HG02943 (cell line): ENCODE measurements at regions not wholly inside any gene's neighbourhood (a gene's known extent, or its start where the extent isn't known, plus 50 kb on each side); places are given as distances from the start of the nearest gene placed in this dataset.

ENCODE experiments used
- ATAC-seq: cut with Tn5 transposase; IDR thresholded peaks from one replicate; pipeline ENCODE4 v1.9.1; 2021; ENCODE audit warnings: mild to moderate bottlenecking, low read depth, moderate library complexity; ENCODE audit not compliant: unreplicated experiment

DNA sequence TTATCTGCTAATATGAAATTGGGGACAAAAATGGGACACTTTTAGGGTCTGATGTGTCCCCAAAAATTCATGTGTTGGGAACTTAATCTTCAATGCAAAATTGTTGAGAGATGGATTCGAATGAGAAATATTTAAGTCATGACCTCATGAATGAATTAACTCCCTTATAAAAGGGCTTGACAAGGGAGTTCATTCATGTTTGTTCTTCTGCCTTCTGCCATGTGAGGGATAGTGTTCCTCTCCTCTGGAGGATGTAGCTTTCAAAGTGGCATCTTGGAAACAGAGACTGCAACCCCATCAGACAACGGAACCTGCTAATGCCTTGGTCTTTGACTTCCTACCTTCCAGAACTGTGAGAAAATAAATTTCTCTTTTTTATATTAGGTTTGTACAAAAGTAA, 89.2 kb upstream of the LINC00305 start:
- ATAC-seq, result no peak

DNA sequence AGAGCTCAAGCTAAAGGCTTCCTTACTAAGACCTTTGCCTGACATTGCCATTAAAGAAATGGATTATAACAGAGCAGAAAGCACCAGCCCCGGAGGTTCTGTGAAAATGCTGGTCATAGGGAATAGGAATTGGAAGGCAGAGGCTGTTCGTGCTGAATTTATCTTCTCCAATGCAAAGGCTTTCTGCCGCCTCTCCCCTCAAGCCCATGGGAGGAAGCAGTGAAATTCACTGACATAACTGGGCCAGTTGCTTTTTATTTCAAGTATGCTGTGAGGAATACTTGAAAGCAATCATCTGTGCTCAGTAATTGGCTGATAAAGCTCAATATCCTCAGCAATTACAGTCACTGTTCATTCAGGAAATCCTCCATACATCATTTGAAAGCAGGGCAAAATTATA, 85.4 kb upstream of the LINC00305 start:
- no peak for ATAC-seq

DNA sequence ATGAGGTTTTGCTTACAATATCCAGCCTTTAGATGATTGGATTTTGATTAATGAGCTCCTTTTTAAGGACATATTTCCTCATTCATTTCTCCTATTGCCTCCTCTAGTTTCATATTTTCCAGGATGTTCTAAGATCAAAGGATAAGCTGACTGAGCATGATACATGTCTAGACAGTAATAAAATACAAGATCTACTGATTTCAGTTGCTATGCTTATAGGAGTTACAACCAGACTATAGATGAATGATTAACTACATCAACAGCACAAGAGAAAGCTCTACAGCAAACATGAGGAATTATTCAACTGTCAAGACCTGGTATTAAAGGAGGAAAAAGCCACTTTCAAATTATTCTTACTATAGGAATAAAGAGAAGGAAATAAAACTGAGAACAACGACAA, 85.0 kb upstream of the LINC00305 start:
- no peak for ATAC-seq

GRCh38 chr18:64220941-64221340, 72.1 kb upstream of the LINC00305 start:
- ATAC-seq, result no peak

GRCh38 chr18:64219517-64219916, 70.6 kb upstream of the LINC00305 start:
- ATAC-seq, result no peak

DNA sequence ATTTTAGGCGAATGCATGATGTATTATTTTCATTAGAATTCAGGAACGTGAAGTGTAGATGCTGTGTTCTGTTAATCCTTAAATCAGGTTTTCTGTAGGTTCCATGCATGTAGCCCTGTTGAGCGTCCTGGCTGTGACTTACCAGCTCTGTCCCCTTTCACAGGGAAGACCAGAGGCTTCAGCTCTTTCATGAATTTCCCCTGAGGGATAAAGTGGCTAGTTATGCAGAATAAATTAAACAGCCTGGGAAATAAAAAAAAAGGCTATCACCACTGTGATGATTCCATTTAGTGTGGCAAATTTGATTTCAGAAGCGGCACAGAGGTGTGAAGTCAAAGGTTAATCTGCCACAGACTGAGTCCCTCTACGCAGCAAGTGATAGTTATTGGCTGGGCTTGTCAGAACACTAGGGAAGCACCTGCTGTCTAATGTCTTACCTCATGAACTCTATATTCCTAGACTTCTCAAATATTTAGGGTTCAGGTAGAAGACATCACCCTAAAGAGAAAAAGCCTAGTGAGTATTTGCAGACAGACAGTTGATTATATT, 61.6 kb upstream of the LINC00305 start:
- no peak for ATAC-seq

GRCh38 chr18:64208516-64208915, 59.6 kb upstream of the LINC00305 start:
- ATAC-seq, result no peak

DNA sequence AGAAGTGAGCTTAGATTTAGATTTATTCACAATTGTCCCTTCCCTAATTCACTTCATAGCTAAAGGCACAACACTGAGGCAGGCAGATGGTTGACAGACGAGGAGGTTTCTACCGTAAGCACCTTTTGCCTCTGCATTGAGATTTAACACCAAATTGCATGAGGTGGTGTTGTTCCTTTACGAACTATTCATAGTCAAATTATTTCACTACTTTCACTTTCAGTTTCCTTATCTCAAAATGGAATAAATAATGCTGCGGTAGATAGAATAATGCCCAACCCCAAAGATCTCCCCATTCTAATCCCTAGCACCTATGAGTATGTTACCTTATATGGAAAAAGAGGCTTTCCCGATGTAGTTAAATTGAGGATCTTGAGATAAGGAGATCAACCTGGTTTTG, 58.9 kb upstream of the LINC00305 start:
- ATAC-seq, result no peak

- peak; percentile 48 for ATAC-seq
Measured at GRCh38 chr18:64203295-64203694, 54.4 kb upstream of the LINC00305 start.

- ATAC-seq, result peak; percentile 28
Measured at GRCh38 chr18:64202863-64203262, 54.0 kb upstream of the LINC00305 start.

DNA sequence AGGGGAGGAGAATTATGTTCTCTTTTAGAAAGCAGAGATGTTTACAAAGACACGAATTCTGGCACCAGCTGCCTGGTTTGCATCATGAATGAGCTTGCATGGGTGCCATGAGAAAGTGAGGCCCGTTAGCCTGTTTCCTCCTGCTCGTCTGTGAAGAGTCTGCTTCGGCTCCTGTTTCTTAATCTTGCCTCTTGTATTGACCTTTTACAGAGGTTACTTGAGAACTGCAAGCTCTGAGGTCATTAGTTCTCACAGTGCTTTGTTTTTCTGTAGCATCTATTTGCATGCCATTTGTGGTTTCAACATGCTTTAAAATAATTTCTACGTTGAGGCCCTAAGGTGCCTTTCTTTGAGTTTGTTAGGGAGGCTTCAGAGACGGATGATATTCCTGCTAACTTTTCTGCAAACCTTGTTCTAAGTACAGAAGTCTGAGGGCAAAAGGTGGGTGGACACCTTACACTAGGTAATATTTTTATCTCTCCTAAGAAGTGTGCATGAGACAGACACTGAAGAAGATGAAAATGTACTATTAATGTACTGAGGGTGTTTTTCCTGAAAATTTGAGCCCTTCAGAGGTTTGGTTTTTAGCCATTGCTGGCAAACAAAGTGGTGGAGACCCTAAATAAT, 53.4 kb upstream of the LINC00305 start:
- ATAC-seq, result no peak

- ATAC-seq, result no peak
Measured at GRCh38 chr18:64201781-64202180, 52.9 kb upstream of the LINC00305 start.

DNA sequence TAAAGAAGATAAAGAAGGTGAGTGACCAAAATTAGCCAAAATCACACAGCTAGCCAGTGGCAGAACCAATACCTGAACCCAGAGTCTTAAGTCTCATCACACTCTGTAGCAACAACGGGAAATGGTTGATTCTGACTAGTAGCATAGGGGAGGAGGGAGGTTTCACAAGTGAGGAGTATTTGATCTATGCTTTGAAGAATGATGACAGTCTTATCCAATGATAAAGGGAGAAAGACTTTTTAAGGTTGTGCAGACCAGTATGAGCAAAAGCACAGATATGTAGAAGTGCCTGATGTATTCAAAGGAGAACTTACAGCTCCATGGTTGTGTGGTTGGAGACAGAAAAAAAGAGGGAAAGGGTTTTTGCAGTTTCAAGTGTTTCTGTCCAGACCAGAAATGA, 50.7 kb upstream of the LINC00305 start:
- no peak for ATAC-seq
